Sigmoid colon (tissue), 6 donors: ENCODE measurements at regions not wholly inside any gene's neighbourhood (a gene's known extent, or its start where the extent isn't known, plus 50 kb on each side); places are given as distances from the start of the nearest gene placed in this dataset.

Source experiments
- DNase-seq: peaks from one replicate; pipeline ENCODE4 v3.0.0-alpha.2; 2019
- H3K27ac ChIP-seq, 4 donors: fragments of 200-600 bp; sonication (generic); one replicate each; pipeline ENCODE4 v1.5.1; 2016 to 2019; ENCODE audit warnings: mild to moderate bottlenecking in 1 of 4
- H3K27me3 ChIP-seq, 3 donors: fragments of 200-600 bp; sonication (generic); one replicate each; pipeline ENCODE4 v1.5.1; 2019; ENCODE audit warnings: mild to moderate bottlenecking in 1 of 3
- H3K36me3 ChIP-seq, 4 donors: fragments of 200-600 bp; sonication (generic); one replicate each; pipeline ENCODE4 v1.5.1; 2016 to 2019
- H3K4me1 ChIP-seq, 4 donors: fragments of 200-600 bp; sonication (generic); one replicate each; pipeline ENCODE4 v1.5.1; 2017 to 2019
- H3K4me3 ChIP-seq, 4 donors: fragments of 200-600 bp; sonication (generic); one replicate each; pipeline ENCODE4 v1.5.1; 2017 to 2019; ENCODE audit warnings: mild to moderate bottlenecking in 2 of 4, moderate library complexity in 1 of 4
- H3K9me3 ChIP-seq, 4 donors: fragments of 200-600 bp in 3 of 4; sonication (generic) in 3 of 4; one replicate each; pipeline versions ENCODE4 v1.5.1 to v1.6.1; 2013 to 2019
- CTCF ChIP-seq, 4 experiments: fragments of 450-650 bp in 3 of 4; fragments of 200-600 bp in 1 of 4; IDR thresholded peaks; one replicate each; pipeline ENCODE4 v1.5.1; 2016 to 2019; ENCODE audit warnings: antibody characterized with exemption in 4 of 4, mild to moderate bottlenecking in 3 of 4, moderate library complexity in 2 of 4
- EP300 ChIP-seq, 4 donors: sonication (generic); formaldehyde crosslinking; IDR thresholded peaks; one replicate each; pipeline ENCODE4 v1.6.1; 2017; ENCODE audit warnings: antibody characterized with exemption in 4 of 4
- POLR2A ChIP-seq, 2 donors: fragments of 450-650 bp; IDR thresholded peaks; one replicate each; pipeline ENCODE4 v1.6.1; 2016; ENCODE audit warnings: antibody characterized with exemption in 2 of 2, mild to moderate bottlenecking in 2 of 2, moderate library complexity in 2 of 2
- POLR2AphosphoS5 ChIP-seq, 4 donors: sonication (generic); formaldehyde crosslinking; IDR thresholded peaks; one replicate each; pipeline ENCODE4 v1.6.1; 2017; ENCODE audit warnings: antibody characterized with exemption in 4 of 4
- WGBS, 2 donors: extraction: QIAGEN DNeasy Blood & Tissue Kit; methylation state at CpG; one replicate each; pipeline ENCODE4 v1.1.7; 2013; 5-methylcytosine and 5-hydroxymethylcytosine counted together
- intact Hi-C: fragments of 100-400 bp; cut with DNase I; formaldehyde crosslinking; loops from one replicate; pipeline ENCODE4 v1.15.1; 2023
- donor health status: healthy with polysubstance abuse.
- donor health status: healthy.

GRCh38 chr4:11119474-11119873, 309.2 kb downstream of the HS3ST1 start:
- intact Hi-C loops: no loop called here

GRCh38 chr4:11118513-11118912, 310.2 kb downstream of the HS3ST1 start:
- no peaks in the 10 kb centered on the region for H3K9me3 ChIP-seq
- H3K36me3 ChIP-seq: no peaks in the 10 kb centered on the region
- H3K4me3 ChIP-seq: no peak overlapping the region
- no peaks in the 10 kb centered on the region for H3K27me3 ChIP-seq
- no peak overlapping the region for H3K27ac ChIP-seq
- no peak for DNase-seq
- WGBS, 2 donors: 45 to 87% methylated on average over 2 of the region's 2 CpGs
- no peak for TF ChIP-seq CTCF (IDR thresholded peaks at IDR 0.05)
- no peak for TF ChIP-seq POLR2A (IDR thresholded peaks at IDR 0.05)
- TF ChIP-seq EP300 (IDR thresholded peaks at IDR 0.05): no peak
- no peak for TF ChIP-seq POLR2AphosphoS5 (IDR thresholded peaks at IDR 0.05)
- H3K4me1 ChIP-seq: no peaks in the 10 kb centered on the region
- intact Hi-C loops: no loop called here

More at GRCh38 chr4:11119474-11119873, 309.2 kb downstream of the HS3ST1 start:
- H3K27me3 ChIP-seq: no peaks in the 10 kb centered on the region
- WGBS, 2 donors: 83 to 98% methylated on average over 1 of the region's 1 CpG
- no peaks in the 10 kb centered on the region for H3K36me3 ChIP-seq
- H3K4me3 ChIP-seq: no peak overlapping the region
- TF ChIP-seq POLR2AphosphoS5 (IDR thresholded peaks at IDR 0.05): no peak
- TF ChIP-seq EP300 (IDR thresholded peaks at IDR 0.05): no peak
- no peak for TF ChIP-seq CTCF (IDR thresholded peaks at IDR 0.05)
- TF ChIP-seq POLR2A (IDR thresholded peaks at IDR 0.05): no peak
- no peaks in the 10 kb centered on the region for H3K4me1 ChIP-seq
- H3K27ac ChIP-seq: no peak overlapping the region
- no peak for DNase-seq
- no peaks in the 10 kb centered on the region for H3K9me3 ChIP-seq

- Histone ChIP-seq H3K9me3 (no peaks in the 10 kb centered on the region), H3K4me3 (no peak overlapping the region), H3K27me3 (no peaks in the 10 kb centered on the region), H3K27ac (no peak overlapping the region), H3K4me1 (no peaks in the 10 kb centered on the region), H3K36me3 (no peaks in the 10 kb centered on the region)
- DNase-seq: no peak
- intact Hi-C loops: no loop called here
- WGBS, 2 donors: 70 to 82% methylated on average over 8 of the region's 8 CpGs
- TF ChIP-seq POLR2AphosphoS5 (IDR thresholded peaks at IDR 0.05) (no peak), POLR2A (IDR thresholded peaks at IDR 0.05) (no peak), CTCF (IDR thresholded peaks at IDR 0.05) (no peak), EP300 (IDR thresholded peaks at IDR 0.05) (no peak)
Measured at GRCh38 chr4:11116940-11117339, 311.8 kb downstream of the HS3ST1 start.

- WGBS, 2 donors: 43 to 45% methylated on average over 2 of the region's 2 CpGs
- H3K4me1 ChIP-seq: no peaks in the 10 kb centered on the region
- no peaks in the 10 kb centered on the region for H3K9me3 ChIP-seq
- H3K4me3 ChIP-seq: no peak overlapping the region
- no peaks in the 10 kb centered on the region for H3K36me3 ChIP-seq
- H3K27ac ChIP-seq: no peak overlapping the region
- no peak for TF ChIP-seq EP300 (IDR thresholded peaks at IDR 0.05)
- TF ChIP-seq CTCF (IDR thresholded peaks at IDR 0.05): no peak
- TF ChIP-seq POLR2AphosphoS5 (IDR thresholded peaks at IDR 0.05): no peak
- no peak for TF ChIP-seq POLR2A (IDR thresholded peaks at IDR 0.05)
- no peak for DNase-seq
- intact Hi-C loops: no loop called here
- H3K27me3 ChIP-seq: no peaks in the 10 kb centered on the region
Measured at GRCh38 chr4:11111876-11112275, 316.8 kb downstream of the HS3ST1 start.

- intact Hi-C loops: no loop called here
- Histone ChIP-seq H3K36me3 (no peaks in the 10 kb centered on the region), H3K27ac (no peak overlapping the region), H3K4me1 (no peaks in the 10 kb centered on the region), H3K27me3 (no peaks in the 10 kb centered on the region), H3K9me3 (no peaks in the 10 kb centered on the region), H3K4me3 (no peak overlapping the region)
- no peak for DNase-seq
- TF ChIP-seq EP300 (IDR thresholded peaks at IDR 0.05) (no peak), POLR2AphosphoS5 (IDR thresholded peaks at IDR 0.05) (no peak), CTCF (IDR thresholded peaks at IDR 0.05) (no peak), POLR2A (IDR thresholded peaks at IDR 0.05) (no peak)
- WGBS, 2 donors: 63 to 81% methylated on average over 2 of the region's 2 CpGs
Measured at GRCh38 chr4:11111370-11111769, 317.3 kb downstream of the HS3ST1 start.
